H1 (cell line): ENCODE measurements at regions not wholly inside any gene's neighbourhood (a gene's known extent, or its start where the extent isn't known, plus 50 kb on each side); places are given as distances from the start of the nearest gene placed in this dataset.

Source experiments
- CHD7 ChIP-seq: fragments of 300-600 bp; sonication (generic); IDR thresholded peaks from 2 replicates; pipeline ENCODE4 v1.7.1; 2012; ENCODE audit warnings: low read length, moderate library complexity, mild to moderate bottlenecking, inconsistent platforms; ENCODE audit not compliant: insufficient replicate concordance
- E2F6 ChIP-seq: IDR thresholded peaks from 2 replicates; pipeline ENCODE4 v1.6.1; 2012; ENCODE audit warnings: inconsistent platforms
- MAX ChIP-seq: IDR thresholded peaks from 2 replicates; pipeline ENCODE4 v1.6.1; 2012; ENCODE audit warnings: inconsistent platforms
- NRF1 ChIP-seq: IDR thresholded peaks from 2 replicates; pipeline ENCODE4 v1.6.1; 2011; ENCODE audit warnings: mild to moderate bottlenecking, low read depth, low read length, improper control_type of control experiment

- TF ChIP-seq CHD7, result no peak
- TF ChIP-seq E2F6, result no peak
- no peak for TF ChIP-seq MAX
- no peak for TF ChIP-seq NRF1
Observed at GRCh38 chr4:1502976-1503375, 96.7 kb upstream of the NKX1-1 start (continued).
